NB4 (cell line): ENCODE measurements at regions not wholly inside any gene's neighbourhood (a gene's known extent, or its start where the extent isn't known, plus 50 kb on each side); places are given as distances from the start of the nearest gene placed in this dataset.

Source experiments
- MYC ChIP-seq: IDR thresholded peaks from 2 replicates; pipeline ENCODE4 v1.6.1; 2011; ENCODE audit warnings: low read depth, low read length
- POLR2A ChIP-seq: IDR thresholded peaks from 2 replicates; pipeline ENCODE4 v1.6.1; 2011; ENCODE audit warnings: mild to moderate bottlenecking; ENCODE audit not compliant: insufficient read length; ENCODE audit errors: extremely low read depth

- no peak for TF ChIP-seq POLR2A
- no peak for TF ChIP-seq MYC
Observed at GRCh38 chr2:237179161-237179560, 93.5 kb downstream of the COPS8 start.
